Left ventricle myocardium superior (tissue), 1 donor: ENCODE measurements at regions not wholly inside any gene's neighbourhood (a gene's known extent, or its start where the extent isn't known, plus 50 kb on each side); places are given as distances from the start of the nearest gene placed in this dataset.
"Not testable (repeated sequence)": the region's sequence is repeated elsewhere in the genome, so short reads cannot be mapped to it uniquely, and the experiment has no call there.

Experiments
- ATAC-seq: fragments of 200-7000 bp; cut with Tn5 transposase; one replicate; pipeline ENCODE4 v1.9.1; 2020; ENCODE audit warnings: mild to moderate bottlenecking, moderate library complexity
- DNase-seq: peaks from one replicate; pipeline ENCODE4 v3.0.0-alpha.2; 2020
- intact Hi-C: fragments of 100-400 bp; cut with micrococcal nuclease; formaldehyde crosslinking; loops from one replicate; pipeline ENCODE4 v1.11.0; 2022
- donor health status: DM: no; HTN: yes; CAD: no; lungs with severe emphysema.

DNA sequence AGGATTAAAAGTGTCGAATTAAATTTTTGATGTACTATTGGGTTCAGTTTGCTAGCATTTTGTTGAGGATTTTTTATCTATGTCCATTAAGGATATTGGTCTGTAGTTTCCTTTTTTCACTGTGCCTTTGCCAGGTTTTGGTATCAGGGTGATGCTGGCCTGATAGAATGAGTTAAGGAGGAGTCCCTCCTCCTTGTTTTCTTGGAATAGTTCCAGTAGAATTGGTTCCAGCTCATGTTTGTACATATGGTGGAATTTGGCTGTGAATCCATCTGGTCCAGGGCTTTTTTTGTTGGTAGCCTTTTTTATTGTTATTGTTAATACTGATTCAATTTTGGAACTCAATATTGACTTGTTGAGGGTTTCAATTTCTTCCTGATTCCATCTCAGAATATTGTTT is 141.8 kb downstream of the SIM1 start:
- ATAC-seq (no peak), DNase-seq (no peak)
- intact Hi-C loops, result no loop called here

DNA sequence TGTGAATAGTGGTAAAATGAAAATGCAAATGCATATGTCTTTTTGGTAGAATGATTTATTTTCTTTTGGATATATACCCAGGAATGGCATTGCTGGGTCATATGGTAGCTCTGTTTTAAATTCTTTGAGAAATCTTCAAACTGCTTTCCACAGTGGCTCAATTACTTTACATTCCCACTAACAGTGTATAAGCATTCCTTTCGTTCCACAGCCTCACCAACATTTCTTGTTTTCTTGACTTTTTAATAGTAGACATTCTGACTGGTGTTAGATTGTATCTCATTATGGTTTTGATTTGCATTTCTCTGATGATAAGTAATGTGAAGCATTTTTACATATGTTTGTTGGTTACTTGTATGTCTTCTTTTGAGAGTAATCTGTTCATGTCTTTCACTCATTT is 144.0 kb downstream of the SIM1 start:
- intact Hi-C loops, result no loop called here
- ATAC-seq (no peak), DNase-seq (no peak)

GRCh38 chr6:100317031-100317430 is 147.7 kb downstream of the SIM1 start:
- no peak for ATAC-seq
- DNase-seq, result no peak
- intact Hi-C loops, result no loop called here

GRCh38 chr6:100314186-100314585 is 150.5 kb downstream of the SIM1 start:
- DNase-seq (no peak), ATAC-seq (no peak)
- intact Hi-C loops, result no loop called here

DNA sequence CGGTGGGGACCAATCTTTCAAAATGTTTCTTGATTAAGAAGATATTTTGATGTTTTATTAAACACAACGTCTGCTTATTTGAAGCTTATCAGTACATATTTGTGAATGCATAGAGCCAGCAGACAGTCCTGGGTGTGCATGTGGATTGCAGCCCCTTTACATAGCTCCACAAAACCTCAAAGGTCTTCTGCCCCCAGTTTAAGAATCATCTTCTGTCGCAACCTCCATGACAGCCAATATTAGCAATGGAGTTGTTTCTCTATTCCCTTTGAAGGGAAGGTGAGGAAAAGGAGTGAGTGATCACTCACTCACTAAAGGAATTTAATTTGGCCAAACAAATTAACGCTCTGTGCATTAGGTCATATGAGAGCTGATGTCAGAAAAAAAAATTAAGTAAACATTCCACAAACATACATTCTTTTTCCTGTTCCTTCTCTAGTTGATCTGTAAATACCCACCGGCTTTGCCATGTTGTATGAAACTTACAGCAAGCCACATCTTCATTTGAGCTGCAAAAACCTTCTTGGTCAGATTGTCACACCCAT is 152.9 kb downstream of the SIM1 start:
- DNase-seq (no peak), ATAC-seq (no peak)
- intact Hi-C loops, result no loop called here

GRCh38 chr6:100309174-100309573 is 155.5 kb downstream of the SIM1 start:
- DNase-seq (no peak), ATAC-seq (no peak)
- intact Hi-C loops, result no loop called here

GRCh38 chr6:100307561-100307960 is 157.2 kb downstream of the SIM1 start:
- ATAC-seq, result no peak
- DNase-seq, result no peak
- intact Hi-C loops, result no loop called here

- intact Hi-C loops, result no loop called here
- DNase-seq (no peak), ATAC-seq (no peak)
Observed at GRCh38 chr6:100305209-100305869, 159.4 kb downstream of the SIM1 start.

- ATAC-seq (no peak), DNase-seq (no peak)
- intact Hi-C loops, result no loop called here
Observed at GRCh38 chr6:100304575-100304974, 160.1 kb downstream of the SIM1 start.

GRCh38 chr6:100301731-100302130 is 163.0 kb downstream of the SIM1 start:
- intact Hi-C loops, result no loop called here
- no peak for DNase-seq
- ATAC-seq, result no peak

- no peak for DNase-seq
- intact Hi-C loops, result no loop called here
- no peak for ATAC-seq
Observed at GRCh38 chr6:100300221-100300736, 164.4 kb downstream of the SIM1 start.

- intact Hi-C loops, result no loop called here
- ATAC-seq, result no peak
- DNase-seq, result no peak
Observed at GRCh38 chr6:100296810-100297544, 167.7 kb downstream of the SIM1 start.

DNA sequence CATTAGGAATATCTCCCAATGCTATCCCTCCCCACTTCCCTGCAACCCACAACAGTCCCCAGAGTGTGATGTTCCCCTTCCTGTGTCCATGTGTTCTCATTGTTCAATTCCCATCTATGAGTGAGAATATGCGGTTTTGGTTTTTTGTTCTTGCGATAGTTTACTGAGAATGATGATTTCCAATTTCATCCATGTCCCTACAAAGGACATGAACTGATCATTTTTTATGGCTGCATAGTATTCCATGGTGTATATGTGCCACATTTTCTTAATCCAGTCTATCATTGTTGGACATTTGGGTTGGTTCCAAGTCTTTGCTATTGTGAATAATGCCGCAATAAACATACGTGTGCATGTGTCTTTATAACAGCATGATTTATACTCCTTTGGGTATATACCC is 169.5 kb downstream of the SIM1 start:
- intact Hi-C loops, DNase-seq, ATAC-seq: not testable (repeated sequence)

DNA sequence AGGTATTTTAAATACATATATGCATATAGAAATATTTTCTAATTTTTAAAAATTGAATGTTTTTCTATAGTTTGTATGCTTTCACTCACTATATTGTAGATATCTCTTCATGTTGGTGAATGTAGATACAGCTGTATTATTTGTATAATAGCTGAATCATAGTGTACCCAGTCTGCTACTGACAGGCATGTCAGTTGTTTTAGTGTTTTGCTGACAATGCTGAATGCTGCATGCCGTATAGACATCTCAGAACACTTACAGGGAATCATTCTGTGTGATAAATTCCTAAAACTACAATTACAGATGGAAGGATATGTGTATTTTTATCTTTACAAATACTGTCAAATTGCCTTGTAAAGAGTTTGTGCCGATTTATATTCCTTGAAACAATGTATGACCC is 175.4 kb downstream of the SIM1 start:
- DNase-seq (no peak), ATAC-seq (no peak)
- intact Hi-C loops, result no loop called here

DNA sequence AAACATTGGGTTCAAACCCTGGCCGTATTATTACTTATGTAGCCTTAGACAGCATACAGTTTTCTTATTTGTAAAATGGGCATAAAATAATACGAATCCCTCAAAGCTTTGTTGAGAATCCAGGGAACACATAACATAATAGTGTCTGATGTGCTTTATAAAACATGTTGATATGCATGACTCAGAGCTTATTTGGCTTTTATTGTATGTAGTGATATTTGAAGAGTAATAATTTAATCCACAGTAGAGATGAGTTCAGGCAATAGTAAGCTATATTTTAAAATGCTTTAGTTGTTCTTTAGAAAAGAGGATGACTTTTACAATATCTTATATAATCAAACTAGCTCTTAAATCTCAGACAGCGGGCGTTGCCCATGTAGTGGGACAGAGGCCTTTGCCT is 176.4 kb downstream of the SIM1 start:
- intact Hi-C loops, result no loop called here
- ATAC-seq (no peak), DNase-seq (no peak)

- ATAC-seq (no peak), DNase-seq (no peak)
- intact Hi-C loops, result no loop called here
Observed at GRCh38 chr6:100283285-100283684, 181.4 kb downstream of the SIM1 start.

DNA sequence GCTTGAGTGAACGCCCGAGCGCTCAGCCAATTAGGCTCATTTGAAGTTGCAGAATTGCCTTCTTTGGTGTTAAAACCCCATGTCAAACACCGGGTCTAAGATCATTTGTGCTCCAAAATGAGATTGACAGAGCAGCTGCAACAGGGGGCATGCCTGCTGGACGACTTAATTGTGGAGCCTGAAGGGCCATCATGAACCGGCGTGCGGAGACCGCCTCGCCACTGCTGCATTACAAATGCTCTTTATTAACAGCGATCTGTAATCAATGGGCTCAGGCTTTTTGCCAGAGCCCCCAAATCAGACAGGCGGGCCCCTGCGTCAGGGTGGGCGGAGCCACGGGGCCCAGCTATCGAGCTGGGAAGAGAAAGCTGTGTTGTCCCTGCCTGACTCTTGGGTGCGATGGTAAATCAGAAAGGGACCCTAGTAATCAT is 183.2 kb downstream of the SIM1 start:
- no peak for ATAC-seq
- intact Hi-C loops, result no loop called here

GRCh38 chr6:100276311-100277057 is 188.2 kb downstream of the SIM1 start:
- DNase-seq (no peak), ATAC-seq (no peak)
- intact Hi-C loops, result no loop called here

More for the DNA sequence above, 183.2 kb downstream of the SIM1 start:
- peak; percentile 14 for DNase-seq

DNA sequence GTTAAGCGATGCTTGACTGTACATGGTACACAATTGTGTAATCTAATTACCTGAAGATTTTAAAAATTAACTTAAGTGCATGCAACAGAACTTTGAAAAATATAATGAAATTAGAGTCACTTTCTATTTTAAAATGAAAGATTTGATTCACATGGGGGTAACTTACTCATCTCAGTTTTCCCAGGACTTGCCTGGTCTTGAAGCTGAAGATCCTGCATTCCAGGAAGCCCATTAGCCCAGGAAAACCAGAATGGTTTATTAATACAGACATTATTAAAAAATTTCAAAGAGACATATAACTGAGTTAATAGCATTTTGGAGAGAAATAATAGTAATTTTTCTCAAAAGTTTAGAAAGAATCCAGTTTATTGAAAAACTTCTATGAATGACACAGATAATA is 190.6 kb downstream of the SIM1 start:
- DNase-seq (no peak), ATAC-seq (no peak)
- intact Hi-C loops, result no loop called here

DNA sequence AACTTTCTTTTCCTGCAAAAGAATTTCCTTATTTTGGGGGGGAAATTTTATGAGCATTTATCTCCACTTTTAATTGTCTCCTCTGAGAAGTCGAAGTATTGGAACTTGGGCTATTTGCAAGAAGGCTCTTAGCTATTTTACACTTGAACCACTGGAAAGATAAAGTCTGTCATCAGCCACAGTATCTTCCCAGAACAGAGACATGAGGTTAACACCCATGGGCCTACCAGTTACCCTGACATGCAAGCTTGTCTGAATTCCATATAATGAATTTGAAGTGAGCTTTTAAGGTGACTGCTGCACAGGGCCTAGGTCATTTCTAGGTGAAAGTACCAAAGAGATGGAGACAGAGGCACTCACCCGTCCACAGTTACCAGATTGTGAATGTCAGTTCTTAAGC is 193.1 kb downstream of the SIM1 start:
- no peak for ATAC-seq
- intact Hi-C loops, result no loop called here
- no peak for DNase-seq
